Heart right ventricle (tissue), 16 donors: ENCODE measurements at regions not wholly inside any gene's neighbourhood (a gene's known extent, or its start where the extent isn't known, plus 50 kb on each side); places are given as distances from the start of the nearest gene placed in this dataset.

Experiments used
- ATAC-seq, 8 donors: fragments of 200-7000 bp; cut with Tn5 transposase; one replicate each; pipeline ENCODE4 v1.9.1; 2020; ENCODE audit warnings: mild to moderate bottlenecking in 8 of 8, moderate library complexity in 8 of 8, moderate number of reproducible peaks in 1 of 8
- DNase-seq, 2 donors: peaks; one replicate each; pipeline ENCODE4 v3.0.0-alpha.2; 2020
- H3K27ac ChIP-seq, 10 donors: fragments of 200-600 bp; sonication (generic) in 2 of 10; one replicate each; pipeline versions ENCODE4 v1.5.0 to v1.8.0; 2020 to 2022; ENCODE audit warnings: mild to moderate bottlenecking in 3 of 10
- H3K27me3 ChIP-seq, 7 donors: fragments of 200-600 bp; one replicate each; pipeline ENCODE4 v1.8.0; 2021 to 2022; ENCODE audit warnings: mild to moderate bottlenecking in 2 of 7
- H3K36me3 ChIP-seq, 9 donors: fragments of 200-600 bp; sonication (generic) in 1 of 9; one replicate each; pipeline versions ENCODE4 v1.5.0 to v1.8.0; 2020 to 2022; ENCODE audit warnings: mild to moderate bottlenecking in 2 of 9
- H3K4me1 ChIP-seq, 9 donors: fragments of 200-600 bp; sonication (generic) in 1 of 9; one replicate each; pipeline versions ENCODE4 v1.5.0 to v1.8.0; 2020 to 2022; ENCODE audit warnings: mild to moderate bottlenecking in 4 of 9
- H3K4me3 ChIP-seq, 10 donors: fragments of 200-600 bp; sonication (generic) in 2 of 10; one replicate each; pipeline versions ENCODE4 v1.5.0 to v1.8.0; 2020 to 2022; ENCODE audit warnings: mild to moderate bottlenecking in 7 of 10, moderate library complexity in 2 of 10
- H3K9me3 ChIP-seq, 11 donors: fragments of 200-600 bp in 10 of 11; sonication (generic) in 2 of 11; one replicate each; pipeline versions ENCODE4 v1.5.0 to v1.8.0; 2013 to 2022; ENCODE audit warnings: mild to moderate bottlenecking in 2 of 11, control low read depth in 1 of 11, moderate library complexity in 1 of 11
- CTCF ChIP-seq, 9 donors: fragments of 200-600 bp; sonication (generic) in 2 of 9; IDR thresholded peaks; one replicate each; pipeline versions ENCODE4 v1.5.0 to v1.8.0; 2021 to 2022; ENCODE audit warnings: antibody characterized with exemption in 9 of 9, mild to moderate bottlenecking in 5 of 9, moderate library complexity in 1 of 9
- WGBS, 2 donors: extraction: QIAGEN DNeasy Blood & Tissue Kit; methylation state at CpG; one replicate each; pipeline ENCODE4 v1.1.7; 2013; ENCODE audit warnings: inconsistent platforms in 1 of 2; 5-methylcytosine and 5-hydroxymethylcytosine counted together
- intact Hi-C, 10 donors: fragments of 100-400 bp; cut with DNase I; formaldehyde crosslinking; loops; one replicate each; pipeline versions ENCODE4 v1.11.1 to v1.14.2; 2022
- donor health status: Arrhythmogenic right ventricular cardiomyopathy.
- donor health status: ischemic (EF 13 %, LVEDD 7.1; RV severe dilation, severe dysfunction).
- donor health status: healthy with polysubstance abuse.
- donor health status: DM: no; HTN: yes; CAD: no.
- donor health status: DM: no; HTN: no; CAD: no.
- donor health status: ischemic (EF 25% LVEDD 6.9; RV normal size, moderate dysfunction).
- donor health status: ischemic (EF 25% LVEDD 5.7; RV mildly dilated, moderate dysfunction).
- donor health status: healthy.
- donor health status: DM: yes; HTN: yes; CAD: no.
- donor health status: Ischemic cardiomyopathy.
- donor health status: ischemic (EF 35%, LVEDD 5.7; RV mildly dilated, moderate dysfunction).
- donor health status: nonischemic (EF 11% LVEDD 7.7; RV severe dilation, severe dysfunction).
- donor health status: DM: yes; HTN: yes; CAD: no.
- donor health status: PGD.
- donor health status: ischemic (EF 29% LVEDD 5.4; RV normal size, mild dysfunction).
- donor health status: nonischemic (EF 23%, LVEDD 6.1; RV moderate dilation, normal function).

- no peaks in the 10 kb centered on the region for H3K9me3 ChIP-seq
- H3K4me1 ChIP-seq = no peaks in the 10 kb centered on the region
- no peak overlapping the region for H3K27ac ChIP-seq
- intact Hi-C loops = no loop called here
- DNase-seq (no peak), ATAC-seq (no peak)
- 80 to 86% methylated on average over 5 of the region's 5 CpGs for WGBS, 2 donors
- no peaks in the 10 kb centered on the region for H3K27me3 ChIP-seq
- H3K4me3 ChIP-seq = no peak overlapping the region
- no peak for TF ChIP-seq CTCF (IDR thresholded peaks at IDR 0.05)
- H3K36me3 ChIP-seq = no peaks in the 10 kb centered on the region
These were observed 1629.6 kb downstream of the FAM181B start for GRCh38 chr11:81104051-81104450.

- DNase-seq (no peak), ATAC-seq (peak in 1 of 8 donors; percentile 39)
- no peak overlapping the region for H3K4me3 ChIP-seq
- H3K27ac ChIP-seq = no peak overlapping the region
- intact Hi-C loops = no loop called here
- no peaks in the 10 kb centered on the region for H3K36me3 ChIP-seq
- H3K27me3 ChIP-seq = no peaks in the 10 kb centered on the region
- WGBS, 2 donors = 33 to 34% methylated on average over 1 of the region's 1 CpG
- H3K4me1 ChIP-seq = peaks cover 0 to 5% (median 0%) of the 10 kb centered on the region in 9 donors
- TF ChIP-seq CTCF (IDR thresholded peaks at IDR 0.05) = no peak
- peaks cover 0 to 1% (median 0%) of the 10 kb centered on the region in 11 donors for H3K9me3 ChIP-seq
These were observed 1635.2 kb downstream of the FAM181B start for GRCh38 chr11:81098471-81098870.

- Histone ChIP-seq H3K27ac (no peak overlapping the region), H3K4me1 (no peaks in the 10 kb centered on the region), H3K4me3 (no peak overlapping the region), H3K27me3 (no peaks in the 10 kb centered on the region), H3K36me3 (no peaks in the 10 kb centered on the region), H3K9me3 (peaks cover 0 to 5% (median 0%) of the 10 kb centered on the region in 11 donors)
- ATAC-seq (no peak), DNase-seq (no peak)
- TF ChIP-seq CTCF (IDR thresholded peaks at IDR 0.05) = no peak
- intact Hi-C loops = no loop called here
These were observed 1641.1 kb downstream of the FAM181B start for GRCh38 chr11:81092522-81092921.

GRCh38 chr11:81089242-81089641 lies 1644.4 kb downstream of the FAM181B start:
- Histone ChIP-seq H3K27ac (no peak overlapping the region), H3K4me3 (no peak overlapping the region), H3K36me3 (no peaks in the 10 kb centered on the region), H3K27me3 (no peaks in the 10 kb centered on the region), H3K9me3 (peaks cover 0 to 5% (median 0%) of the 10 kb centered on the region in 11 donors), H3K4me1 (no peaks in the 10 kb centered on the region)
- DNase-seq (no peak), ATAC-seq (no peak)
- TF ChIP-seq CTCF (IDR thresholded peaks at IDR 0.05) = no peak
- 68 to 73% methylated on average over 4 of the region's 4 CpGs for WGBS, 2 donors
- intact Hi-C loops = no loop called here

- Histone ChIP-seq H3K27me3 (no peaks in the 10 kb centered on the region), H3K27ac (no peak overlapping the region), H3K4me3 (no peak overlapping the region), H3K9me3 (peaks cover 0 to 7% (median 0%) of the 10 kb centered on the region in 11 donors), H3K36me3 (no peaks in the 10 kb centered on the region), H3K4me1 (no peaks in the 10 kb centered on the region)
- 79 to 85% methylated on average over 4 of the region's 4 CpGs for WGBS, 2 donors
- intact Hi-C loops = no loop called here
- DNase-seq (no peak), ATAC-seq (no peak)
- no peak for TF ChIP-seq CTCF (IDR thresholded peaks at IDR 0.05)
These were observed 1639.6 kb upstream of the TENM4 start for GRCh38 chr11:81080476-81080875.
